Central memory CD4-positive, alpha-beta T cell (primary cell): ENCODE measurements at regions not wholly inside any gene's neighbourhood (a gene's known extent, or its start where the extent isn't known, plus 50 kb on each side); places are given as distances from the start of the nearest gene placed in this dataset.
"Not testable (repeated sequence)": the region's sequence is repeated elsewhere in the genome, so short reads cannot be mapped to it uniquely, and the experiment has no call there.

Experiments used
- DNase-seq: peaks from one replicate; pipeline ENCODE4 v3.0.0; 2022

- DNase-seq, result no peak
These were observed 159.8 kb downstream of the DPY19L2 start for GRCh38 chr12:63508543-63508942.

DNA sequence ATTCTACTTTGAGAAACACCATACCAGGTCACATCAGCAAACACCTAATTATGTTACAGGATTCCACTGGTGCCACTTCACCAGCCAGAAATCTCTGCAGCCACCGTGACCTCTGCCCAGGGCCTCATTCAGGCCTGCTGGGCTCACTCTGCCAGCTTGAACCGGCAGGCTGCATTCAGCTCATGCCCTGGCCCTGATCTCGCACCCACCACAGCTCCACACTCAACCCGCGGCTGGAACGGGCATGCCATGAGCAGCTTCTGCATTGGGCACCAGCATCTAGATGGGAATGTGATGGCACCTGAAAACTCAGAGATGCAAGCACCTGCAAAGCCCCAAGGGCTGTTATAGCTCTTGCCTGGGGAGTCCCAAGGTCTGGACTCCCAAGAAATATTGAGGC lies 168.7 kb downstream of the DPY19L2 start:
- DNase-seq, result no peak

DNA sequence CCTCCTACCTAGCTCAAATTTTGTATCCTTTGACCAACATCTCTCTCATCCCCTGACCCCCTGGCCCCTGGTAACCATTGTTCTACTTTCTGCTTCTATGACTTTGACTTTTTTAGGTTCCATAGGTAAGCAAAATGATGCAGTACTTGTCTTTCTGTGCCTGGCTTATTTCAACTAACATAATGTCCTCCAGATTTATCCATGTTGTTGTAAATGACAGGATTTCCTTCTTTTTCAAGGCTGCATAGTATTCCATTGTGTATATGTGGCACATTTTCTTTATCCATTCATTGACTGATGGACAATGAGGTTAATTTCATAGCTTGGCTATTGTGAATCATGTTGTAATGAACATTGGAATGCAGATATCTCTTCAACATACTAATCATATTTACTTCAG lies 170.1 kb downstream of the DPY19L2 start:
- no peak for DNase-seq

- DNase-seq, result no peak
These were observed 171.6 kb downstream of the DPY19L2 start for GRCh38 chr12:63496654-63497053.

DNA sequence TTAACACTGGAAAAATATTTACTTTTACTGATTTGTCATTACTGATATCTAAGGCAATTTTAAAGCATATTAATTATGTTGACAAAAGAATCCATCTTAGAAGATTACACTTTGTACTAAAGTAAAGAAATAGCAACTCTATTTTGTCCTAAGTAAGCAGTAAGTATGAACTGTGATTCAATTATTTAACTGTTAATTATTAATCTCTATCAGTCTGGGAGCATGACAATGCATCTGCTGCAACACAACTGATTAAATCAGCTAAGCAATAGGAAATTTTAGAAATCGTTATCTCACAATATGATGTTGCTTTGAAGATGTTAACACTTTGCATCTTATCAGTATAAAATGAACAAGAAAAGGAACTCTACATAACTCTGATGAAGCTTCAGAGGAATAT lies 172.3 kb downstream of the DPY19L2 start:
- DNase-seq, result no peak

DNA sequence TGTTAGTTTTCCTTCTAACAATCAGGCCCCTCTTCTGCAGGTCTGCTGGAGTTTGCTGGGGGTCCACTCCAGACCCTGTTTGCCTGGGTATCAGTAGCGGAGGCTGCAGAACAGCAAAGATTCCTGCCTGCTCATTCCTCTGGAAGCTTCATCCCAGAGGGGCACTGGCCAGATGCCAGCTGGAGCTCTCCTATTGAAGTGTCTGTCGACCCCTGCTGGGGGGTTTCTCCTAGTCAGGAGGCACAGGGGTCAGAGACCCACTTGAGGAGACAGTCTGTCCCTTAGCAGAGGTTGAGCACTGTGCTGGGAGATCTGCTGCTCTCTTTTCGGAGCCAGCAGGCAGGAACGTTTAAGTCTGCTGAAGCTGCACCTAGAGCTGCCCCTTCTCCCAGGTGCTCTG lies 174.9 kb downstream of the DPY19L2 start:
- DNase-seq, result not testable (repeated sequence)

- no peak for DNase-seq
These were observed 188.1 kb downstream of the DPY19L2 start for GRCh38 chr12:63480186-63480585.

DNA sequence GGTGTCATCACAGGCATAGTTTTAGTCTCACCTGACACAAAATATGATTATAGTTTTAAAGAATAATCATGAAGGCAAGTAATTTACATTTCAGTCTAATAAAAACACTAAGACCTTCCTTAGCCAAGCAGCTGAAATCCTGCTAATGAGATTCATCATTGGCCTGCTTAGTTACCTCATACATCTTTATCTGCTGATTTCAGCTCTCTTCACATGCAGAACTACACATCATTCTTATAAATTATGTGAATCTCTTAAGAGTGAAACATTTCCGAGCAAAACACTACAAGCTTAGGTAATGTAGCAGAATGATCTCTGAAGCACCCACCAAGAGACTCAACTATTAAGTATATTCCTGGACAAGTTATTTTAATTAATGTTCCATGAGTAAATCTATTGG lies 198.1 kb downstream of the DPY19L2 start:
- no peak for DNase-seq

DNA sequence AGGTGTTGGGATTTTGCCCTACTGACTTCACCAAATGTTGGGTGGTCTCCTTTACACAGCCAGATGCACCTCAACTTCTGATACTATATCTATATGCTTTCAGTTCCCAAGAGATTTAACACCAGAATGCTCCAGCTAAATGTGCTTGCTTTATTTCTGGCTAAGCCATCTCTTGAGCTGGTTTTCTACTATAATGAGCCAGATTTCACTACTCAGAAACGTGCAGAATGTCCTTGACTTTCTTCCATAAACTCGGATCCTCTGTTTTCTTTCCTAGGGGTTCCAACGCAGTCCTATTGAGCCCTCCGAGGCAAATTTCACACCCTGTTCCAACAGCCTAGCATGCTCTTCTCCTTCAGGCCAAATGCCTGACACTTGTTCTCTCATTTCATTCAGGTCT lies 200.3 kb downstream of the DPY19L2 start:
- no peak for DNase-seq

DNA sequence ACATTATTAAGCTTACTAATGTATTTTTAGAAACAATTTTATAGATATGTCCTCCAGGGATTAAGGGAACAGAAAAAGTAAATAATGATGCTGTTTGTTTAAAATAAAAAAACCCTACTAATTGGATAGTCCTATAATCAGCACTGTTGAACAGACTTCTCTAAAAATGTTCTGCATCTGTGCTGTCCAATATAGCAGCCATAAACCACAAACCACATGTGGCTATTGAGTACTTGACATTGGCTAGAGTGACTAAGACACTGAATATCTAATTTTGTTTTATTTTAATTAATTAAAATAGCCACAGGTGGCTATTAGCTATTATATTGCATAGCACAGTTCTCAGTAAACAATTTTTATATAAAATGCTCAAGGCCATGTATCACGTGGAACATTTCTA lies 210.4 kb downstream of the DPY19L2 start:
- no peak for DNase-seq

DNA sequence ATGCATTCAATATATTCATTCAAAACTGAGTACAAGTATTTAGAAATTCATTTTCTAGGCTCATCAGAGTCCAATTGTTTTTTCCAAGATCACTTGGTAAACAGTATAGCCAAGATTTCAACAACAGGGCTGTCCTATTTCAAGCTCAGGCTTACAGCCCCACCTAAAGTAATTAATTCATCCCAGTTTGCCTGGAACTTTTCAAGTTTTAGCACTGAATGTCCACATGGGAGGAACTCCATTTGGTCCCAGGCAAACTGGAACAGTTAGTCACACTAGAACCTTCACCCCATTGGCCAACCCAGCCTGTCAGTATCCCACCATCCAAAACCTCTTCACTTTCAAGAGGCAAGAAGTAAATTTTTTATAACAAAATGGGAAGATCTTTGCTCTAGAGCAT lies 210.9 kb downstream of the DPY19L2 start:
- DNase-seq, result no peak

DNA sequence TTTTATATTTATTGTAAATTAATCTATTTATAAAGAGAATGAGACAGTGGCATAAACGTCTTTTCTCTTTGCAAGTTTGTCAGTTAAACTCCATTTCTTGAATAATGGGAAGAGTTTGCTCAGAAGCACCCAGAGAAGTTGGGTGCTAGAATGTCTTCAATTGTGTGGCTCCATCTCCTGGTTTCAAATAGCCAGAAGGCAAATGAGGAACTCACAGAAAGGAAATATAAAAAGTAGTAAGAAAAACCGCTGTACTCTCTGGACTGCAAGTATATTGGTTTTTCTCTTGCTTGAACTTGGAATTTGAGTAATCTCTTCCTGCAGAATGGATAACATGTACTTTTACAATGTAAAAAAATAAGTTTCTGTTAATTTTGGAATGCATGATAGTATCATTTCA lies 217.5 kb downstream of the DPY19L2 start:
- no peak for DNase-seq

DNA sequence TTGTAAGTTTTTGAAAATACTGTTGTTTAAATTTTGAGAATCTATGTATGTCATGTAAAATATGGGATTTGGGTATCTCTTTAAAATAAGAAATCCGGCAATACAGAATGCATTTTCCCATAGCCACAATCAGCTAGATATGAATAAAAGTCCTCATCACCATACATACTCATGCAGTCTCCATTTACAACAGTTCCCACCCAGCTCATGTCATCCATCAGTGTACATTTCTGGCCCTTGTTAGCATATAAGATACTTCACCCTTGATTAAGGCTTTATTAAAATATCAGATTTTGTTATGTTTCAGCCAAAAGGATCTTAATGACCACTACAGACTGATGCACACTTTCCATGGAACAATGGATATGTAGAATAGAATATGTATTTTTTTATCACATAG lies 218.0 kb downstream of the DPY19L2 start:
- no peak for DNase-seq

DNA sequence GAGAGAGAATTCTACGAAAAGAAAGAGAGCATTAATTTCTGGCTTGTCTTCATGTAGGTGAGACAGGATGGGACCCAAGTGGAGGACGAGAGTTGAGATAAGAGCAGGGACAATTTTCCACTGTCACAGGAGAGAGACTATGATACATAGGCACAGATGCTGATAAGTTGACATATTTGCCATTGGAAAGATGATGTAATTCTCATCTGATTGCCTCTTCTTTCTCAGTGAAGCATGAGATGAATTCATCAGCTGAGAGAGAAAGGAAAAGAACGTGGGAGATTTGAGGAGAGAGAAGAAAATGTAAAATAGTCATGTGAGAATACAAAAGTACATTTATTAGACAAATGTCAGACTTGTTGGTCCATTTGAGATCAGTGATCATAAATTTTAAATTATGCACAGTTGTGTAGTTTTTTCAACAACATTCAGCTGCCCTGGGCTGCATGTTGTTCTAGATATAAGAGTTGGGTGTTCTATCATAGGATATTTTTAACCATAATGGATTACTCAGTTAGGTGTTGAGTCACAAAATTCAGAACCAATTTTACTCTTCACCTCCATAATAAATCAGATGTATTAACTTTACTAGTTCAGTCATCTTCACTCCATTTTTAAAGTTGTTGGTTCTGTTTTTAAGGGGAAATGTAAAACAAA lies 222.9 kb downstream of the DPY19L2 start:
- no peak for DNase-seq

- DNase-seq, result no peak
These were observed 228.2 kb downstream of the DPY19L2 start for GRCh38 chr12:63440048-63440447.

DNA sequence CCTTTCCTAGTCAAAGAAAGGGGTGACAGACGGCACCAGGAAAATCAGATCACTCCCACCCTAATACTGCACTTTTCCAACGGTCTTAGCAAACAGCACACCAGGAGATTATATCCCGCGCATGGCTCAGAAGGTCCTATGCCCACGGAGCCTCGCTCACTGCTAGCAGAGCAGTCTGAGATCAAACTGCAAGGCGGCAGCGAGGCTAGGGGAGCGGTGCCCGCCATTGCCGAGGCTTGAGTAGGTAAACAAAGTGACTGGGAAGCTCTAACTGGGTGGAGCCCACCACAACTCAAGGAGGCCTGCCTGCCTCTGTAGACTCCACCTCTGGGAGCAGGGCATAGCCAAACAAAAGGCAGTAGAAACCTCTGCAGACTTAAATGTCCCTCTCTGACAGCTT lies 233.9 kb downstream of the DPY19L2 start:
- DNase-seq, result not testable (repeated sequence)

- DNase-seq, result not testable (repeated sequence)
These were observed 240.3 kb downstream of the DPY19L2 start for GRCh38 chr12:63427969-63428368.

DNA sequence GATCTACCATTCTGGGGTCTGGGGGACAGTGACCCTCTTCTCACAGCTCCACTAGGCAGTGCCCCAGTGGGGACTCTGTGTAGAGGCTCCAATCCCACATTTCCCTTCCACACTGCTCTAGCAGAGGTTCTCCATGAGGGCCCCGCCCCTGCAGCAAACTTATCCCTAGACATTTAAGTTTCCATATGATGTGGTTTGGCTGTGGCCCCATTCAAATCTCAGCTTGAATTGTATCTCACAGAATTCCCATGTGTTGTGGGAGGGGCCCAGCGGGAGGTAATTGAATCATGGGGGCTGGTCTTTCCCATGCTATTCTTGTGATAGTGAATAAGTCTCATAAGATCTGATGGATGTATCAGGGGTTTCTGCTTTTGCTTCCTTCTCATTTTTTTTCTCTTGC lies 241.3 kb downstream of the DPY19L2 start:
- DNase-seq, result not testable (repeated sequence)

DNA sequence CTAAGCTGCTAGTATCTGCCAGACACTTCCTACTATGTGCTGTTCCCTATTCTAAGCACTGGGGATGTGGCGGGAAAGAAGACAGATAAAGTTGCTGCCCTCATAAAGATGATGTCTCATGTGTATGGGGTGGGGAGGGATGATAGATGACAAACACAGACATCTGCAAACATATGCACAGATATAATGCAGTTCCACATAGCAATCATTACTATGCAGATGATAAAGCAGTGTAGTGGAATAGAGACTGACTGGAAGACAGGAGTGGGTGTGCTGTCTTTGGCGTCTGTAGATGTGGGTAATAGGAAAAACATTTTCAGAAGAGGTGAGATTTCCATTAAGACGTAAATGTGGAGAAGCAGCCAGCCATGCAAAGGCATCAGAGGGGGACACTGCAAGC lies 243.6 kb downstream of the DPY19L2 start:
- DNase-seq, result no peak

DNA sequence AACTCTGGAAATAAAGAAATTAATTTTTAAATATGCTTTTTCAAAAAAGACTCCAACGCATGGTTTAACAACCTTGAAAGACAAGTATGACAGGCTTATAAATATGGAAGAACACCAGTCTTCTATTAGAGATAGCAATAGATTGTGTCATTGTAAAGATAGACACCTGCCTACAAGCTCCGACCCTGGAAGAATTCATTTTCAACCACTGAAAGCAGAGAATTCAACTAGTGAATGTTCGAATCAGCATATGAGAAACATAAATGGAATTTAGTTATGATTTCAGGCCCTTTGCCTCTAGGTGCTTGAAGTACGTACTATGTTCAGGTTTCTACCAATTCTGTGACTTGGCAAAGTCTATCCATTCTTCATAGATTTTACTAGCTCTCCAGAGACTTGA lies 244.5 kb downstream of the DPY19L2 start:
- DNase-seq, result no peak

DNA sequence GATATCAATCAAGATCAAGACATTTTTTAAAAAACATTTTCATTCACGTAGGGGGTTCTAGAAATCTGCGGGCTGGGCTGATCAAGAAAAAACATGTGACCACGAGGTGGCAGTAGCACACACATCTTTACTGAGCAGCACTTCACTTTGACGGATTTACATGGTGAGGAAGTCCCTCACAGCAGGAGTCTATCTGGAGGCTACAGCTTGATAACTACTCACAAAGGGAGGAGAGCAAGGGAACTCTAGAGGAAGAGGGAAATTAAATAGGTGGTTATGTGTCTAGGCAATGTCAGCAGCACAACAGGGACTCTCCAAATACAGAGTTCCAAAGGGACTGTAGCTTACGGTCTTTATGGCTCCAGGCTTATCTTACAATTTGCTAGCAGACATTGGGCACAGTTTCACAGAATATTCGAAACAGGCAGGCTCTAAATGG lies 248.1 kb downstream of the DPY19L2 start:
- DNase-seq, result peak; percentile 13

DNA sequence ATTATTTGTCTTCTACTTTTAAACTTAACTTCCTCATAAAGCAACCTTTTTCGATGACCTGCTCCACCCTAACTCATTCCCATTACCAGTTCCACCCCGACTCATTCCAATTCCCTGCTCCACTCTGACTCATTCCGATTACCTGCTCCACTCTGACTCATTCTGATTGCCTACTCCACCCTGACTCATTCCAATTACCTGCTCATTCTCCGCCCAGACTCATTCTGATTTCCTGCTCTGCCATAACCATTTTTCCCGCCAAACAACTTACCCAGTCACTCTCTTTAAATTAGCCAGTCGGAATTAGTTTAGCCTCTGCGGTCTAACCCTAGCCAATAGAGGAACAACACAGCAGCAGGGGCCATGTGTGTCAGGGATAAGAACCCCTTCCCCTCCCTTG lies 249.1 kb downstream of the DPY19L2 start:
- DNase-seq, result no peak

- DNase-seq, result no peak
These were observed 251.5 kb downstream of the DPY19L2 start for GRCh38 chr12:63416788-63417187.

DNA sequence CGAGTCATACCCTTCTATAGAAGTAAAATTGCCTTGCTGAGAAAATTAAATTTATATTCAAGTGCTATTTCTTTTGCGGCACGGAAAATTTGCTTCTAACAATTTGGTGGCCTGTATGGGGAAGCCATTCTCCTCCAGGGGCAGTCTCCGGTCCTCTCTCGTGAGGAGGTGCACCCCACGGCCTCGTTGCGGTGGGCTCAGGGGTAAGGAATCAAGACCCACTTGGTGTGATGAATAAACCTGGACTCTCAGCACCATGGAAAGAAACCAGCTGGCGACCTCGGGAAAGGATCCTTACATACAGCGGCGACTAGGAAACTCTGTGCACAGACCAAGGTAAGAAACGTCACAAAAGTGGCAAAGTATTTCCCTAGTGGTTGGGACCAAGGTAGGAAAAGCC lies 252.9 kb downstream of the DPY19L2 start:
- no peak for DNase-seq

DNA sequence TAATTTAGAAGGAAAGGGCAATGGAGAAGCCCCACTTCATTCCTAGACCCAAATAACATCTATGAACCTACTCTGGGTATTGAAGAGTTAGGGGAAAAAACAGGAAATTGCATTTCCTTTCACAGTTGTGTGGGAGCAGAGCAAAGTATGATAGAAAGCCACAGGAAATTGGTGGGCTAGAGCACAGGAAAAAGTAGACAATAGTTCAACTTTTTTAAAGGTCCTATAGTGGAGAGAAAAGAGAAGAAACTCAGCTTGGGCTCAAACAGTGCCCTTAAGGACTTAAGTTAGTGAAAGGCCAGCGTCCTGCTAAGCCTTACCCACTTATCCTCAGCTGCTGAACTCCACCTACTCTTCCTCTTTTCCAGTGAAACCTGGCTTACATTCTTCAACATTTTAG lies 258.1 kb downstream of the DPY19L2 start:
- no peak for DNase-seq

DNA sequence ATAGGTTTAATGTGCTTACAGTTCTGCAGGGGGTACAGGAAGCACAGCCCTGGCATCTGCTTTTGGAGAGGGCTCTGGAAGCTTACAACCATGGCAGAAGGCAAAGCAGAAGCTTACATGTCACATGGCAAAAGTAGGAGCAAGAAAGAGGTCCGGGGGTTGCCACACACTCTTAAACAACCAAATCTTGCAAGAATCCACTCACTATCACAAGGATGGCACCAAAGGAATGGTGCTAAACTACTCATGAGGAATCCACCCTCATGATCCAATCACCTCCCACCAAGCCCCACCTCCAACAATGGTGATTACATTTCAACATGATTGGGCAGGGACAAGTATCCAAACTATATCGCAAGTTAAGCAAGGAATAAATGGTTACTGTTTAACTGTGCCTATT lies 255.8 kb upstream of the AVPR1A start:
- DNase-seq, result no peak
